ENCODE measurements at regions not wholly inside any gene's neighbourhood (a gene's known extent, or its start where the extent isn't known, plus 50 kb on each side); places are given as distances from the start of the nearest gene placed in this dataset.
A peak's percentile ranks its signal among the peaks of the same experiment; 100 is the strongest.

GRCh38 chr4:45778514-45778913, 345.3 kb downstream of the GABRG1 start:
- no peak for DNase-seq (ENCODE audit: low spot score)

GRCh38 chr4:45776146-45776545, 347.7 kb downstream of the GABRG1 start:
- DNase-seq (ENCODE audit: low spot score), result peak; percentile 15

DNA sequence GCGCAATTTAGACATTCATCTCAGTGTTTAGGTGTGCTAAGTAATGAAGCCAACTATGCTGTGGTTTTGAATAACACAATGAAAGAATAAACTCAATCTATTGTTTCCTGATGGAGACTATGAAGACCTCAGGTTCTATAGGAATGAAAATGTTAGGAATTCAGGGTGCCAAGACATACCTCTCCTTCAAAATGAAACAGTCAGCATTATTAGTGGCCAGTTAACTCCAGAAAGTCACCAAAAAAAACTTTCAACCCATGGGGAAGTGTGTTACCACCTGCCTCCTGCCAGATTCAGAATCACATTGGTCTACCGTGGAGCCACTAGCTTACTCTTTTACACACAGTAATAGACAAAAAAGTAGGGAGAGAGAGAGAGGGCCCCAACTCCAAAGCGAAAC, 352.9 kb downstream of the GABRG1 start:
- DNase-seq (ENCODE audit: low spot score), result no peak

- no peak for DNase-seq (ENCODE audit: low spot score)
Observed at GRCh38 chr4:45765521-45765920, 358.3 kb downstream of the GABRG1 start.

GRCh38 chr4:45751877-45752530, 371.9 kb downstream of the GABRG1 start:
- DNase-seq (ENCODE audit: low spot score), result no peak

GRCh38 chr4:45750721-45751120, 373.1 kb downstream of the GABRG1 start:
- no peak for DNase-seq (ENCODE audit: low spot score)

- no peak for DNase-seq (ENCODE audit: low spot score)
Observed at GRCh38 chr4:45745741-45746140, 378.1 kb downstream of the GABRG1 start.

DNA sequence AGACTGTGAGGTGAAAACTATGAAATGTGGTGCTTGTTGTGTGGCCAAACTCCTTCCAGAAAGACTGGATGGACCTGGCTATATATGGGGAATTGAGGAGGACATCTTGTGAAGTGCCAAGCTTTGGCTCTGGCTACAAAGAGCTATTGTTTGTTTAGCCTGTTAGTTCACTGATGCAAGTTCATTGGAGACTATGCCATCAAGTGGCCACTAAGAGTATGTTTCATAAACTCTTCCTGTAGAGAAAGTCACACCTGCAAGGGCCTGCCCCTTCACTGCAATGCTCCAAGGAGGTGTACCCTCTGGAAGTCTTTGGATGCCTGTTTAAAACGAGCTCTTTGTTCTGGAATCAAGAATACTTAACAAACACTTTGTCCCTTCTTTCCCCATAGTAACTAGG, 382.0 kb downstream of the GABRG1 start:
- DNase-seq (ENCODE audit: low spot score), result peak; percentile 23

- DNase-seq (ENCODE audit: low spot score), result no peak
Observed at GRCh38 chr4:45732161-45732560, 391.7 kb downstream of the GABRG1 start.

DNA sequence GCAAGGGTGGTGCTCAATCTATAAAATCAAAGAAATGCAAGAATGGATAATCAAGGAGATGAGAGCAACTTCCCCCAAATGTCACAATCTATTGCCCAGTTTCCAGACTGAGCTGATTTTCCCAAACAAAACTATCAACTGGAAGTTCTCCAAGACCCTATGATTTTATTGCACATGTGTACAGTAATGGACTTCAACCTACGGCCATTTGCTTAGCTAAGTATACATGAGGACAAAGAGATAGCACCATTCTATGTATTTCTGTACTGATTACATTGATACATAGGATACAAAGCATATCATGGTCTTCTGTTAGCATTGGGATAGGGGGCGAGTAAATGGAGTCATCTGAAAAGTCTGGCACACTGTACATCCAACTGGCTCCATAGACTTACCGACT, 407.8 kb downstream of the GABRG1 start:
- no peak for DNase-seq (ENCODE audit: low spot score)

DNA sequence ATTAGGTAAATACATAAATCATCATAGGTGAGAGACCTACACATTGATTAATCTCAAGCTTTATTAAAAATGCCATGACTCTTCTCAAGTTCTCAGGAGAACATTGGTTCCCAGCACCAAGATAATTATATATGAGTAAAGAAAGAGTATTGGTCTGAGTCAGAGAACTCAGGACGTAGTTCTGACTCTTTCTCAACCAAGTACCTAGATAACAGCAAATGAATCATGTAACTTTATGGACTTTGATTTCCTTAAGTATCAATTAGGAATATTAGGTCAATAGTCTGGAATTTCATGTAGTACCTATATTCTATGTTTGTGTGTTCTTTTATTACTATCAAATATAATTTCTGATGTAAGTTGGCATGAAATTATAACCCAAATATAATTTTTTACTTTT, 409.9 kb downstream of the GABRG1 start:
- DNase-seq (ENCODE audit: low spot score), result peak; percentile 4

GRCh38 chr4:45701621-45702020, 422.2 kb downstream of the GABRG1 start:
- DNase-seq (ENCODE audit: low spot score), result no peak

GRCh38 chr4:45693746-45694145, 430.1 kb downstream of the GABRG1 start:
- no peak for DNase-seq (ENCODE audit: low spot score)

GRCh38 chr4:45692131-45692735, 431.6 kb downstream of the GABRG1 start:
- peak; percentile 7 for DNase-seq (ENCODE audit: low spot score)

- no peak for DNase-seq (ENCODE audit: low spot score)
Observed at GRCh38 chr4:45688341-45688740, 435.5 kb downstream of the GABRG1 start.

DNA sequence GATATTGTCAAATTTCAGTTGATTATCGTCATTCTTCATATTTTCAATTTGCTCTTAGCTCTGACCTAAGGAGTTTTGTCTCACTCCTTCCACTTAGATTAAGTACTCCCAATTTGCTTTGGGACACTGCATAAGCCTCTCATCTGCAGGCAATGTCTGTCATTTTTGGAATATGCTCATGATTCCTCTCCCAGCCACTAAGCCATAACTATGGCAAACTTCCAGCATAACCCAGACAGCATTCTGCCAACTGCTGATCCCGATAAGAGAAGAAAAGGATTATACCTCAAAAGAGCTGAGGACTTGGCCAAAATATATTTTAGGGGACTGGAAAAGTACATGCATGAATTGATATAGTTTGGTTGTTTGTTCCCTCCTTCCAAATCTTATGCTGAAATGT, 444.4 kb downstream of the GABRG1 start:
- DNase-seq (ENCODE audit: low spot score), result no peak

DNA sequence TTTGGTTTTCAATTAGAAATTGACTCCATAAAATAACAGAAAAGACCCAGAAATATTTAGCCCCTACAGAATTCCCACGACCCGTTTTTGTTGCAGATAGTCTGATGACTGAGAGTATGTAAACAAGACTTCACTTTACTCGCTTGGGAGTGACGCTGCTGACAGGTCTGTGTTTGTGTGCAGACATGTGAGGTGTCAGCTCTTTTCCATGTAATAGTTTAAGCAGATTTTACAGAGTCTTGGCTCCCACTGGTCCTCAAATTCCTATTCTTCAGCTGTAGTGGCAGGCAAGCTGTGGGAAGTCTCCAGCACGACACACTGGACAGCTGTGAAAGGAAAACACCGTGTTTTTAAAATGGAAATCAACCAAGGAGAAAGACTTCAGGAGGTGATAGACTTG, 455.7 kb downstream of the GABRG1 start:
- no peak for DNase-seq (ENCODE audit: low spot score)

DNA sequence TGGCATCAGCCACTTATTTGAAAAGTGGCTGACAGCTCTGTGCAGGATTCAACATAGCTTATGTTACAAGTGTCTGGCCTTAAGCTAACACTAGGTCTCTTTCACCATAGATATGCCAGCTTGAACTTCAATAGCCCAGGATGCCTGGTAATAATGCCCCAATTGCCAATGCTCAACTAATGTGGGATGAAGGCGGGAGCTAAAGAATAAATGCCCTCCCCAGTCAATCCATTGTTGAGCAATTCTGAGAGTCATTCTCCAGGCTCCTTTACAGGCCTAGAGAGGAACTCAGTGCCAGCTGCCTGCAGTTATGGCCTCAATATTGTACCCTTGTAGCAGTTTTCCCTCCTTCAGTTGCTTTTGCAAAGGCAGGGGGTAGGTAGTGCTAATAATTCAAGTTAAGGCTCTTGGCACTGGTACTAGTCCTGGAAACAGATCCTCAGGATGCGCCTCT, 460.2 kb downstream of the GABRG1 start:
- no peak for DNase-seq (ENCODE audit: low spot score)

DNA sequence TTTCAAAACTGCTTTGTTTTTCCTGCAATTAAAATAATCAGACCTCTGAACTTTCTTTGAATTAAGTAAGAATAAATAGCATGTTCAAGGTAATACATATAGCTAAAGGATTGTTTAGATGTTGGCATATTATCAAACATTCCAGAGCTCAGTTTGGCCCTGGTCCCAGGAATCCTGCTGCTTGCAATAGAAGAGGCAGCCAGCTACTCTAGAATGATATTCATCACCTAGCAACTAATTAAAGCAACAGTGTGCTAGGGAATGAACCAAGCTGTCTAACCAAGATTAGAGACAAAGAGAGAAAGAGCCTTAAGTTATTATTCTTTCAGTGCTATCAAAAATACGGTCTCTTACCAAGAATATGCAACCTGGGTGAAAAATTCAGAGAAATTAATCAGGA, 460.9 kb downstream of the GABRG1 start:
- DNase-seq (ENCODE audit: low spot score), result peak; percentile 35

GRCh38 chr4:45661893-45662292, 462.0 kb downstream of the GABRG1 start:
- DNase-seq (ENCODE audit: low spot score), result no peak

DNA sequence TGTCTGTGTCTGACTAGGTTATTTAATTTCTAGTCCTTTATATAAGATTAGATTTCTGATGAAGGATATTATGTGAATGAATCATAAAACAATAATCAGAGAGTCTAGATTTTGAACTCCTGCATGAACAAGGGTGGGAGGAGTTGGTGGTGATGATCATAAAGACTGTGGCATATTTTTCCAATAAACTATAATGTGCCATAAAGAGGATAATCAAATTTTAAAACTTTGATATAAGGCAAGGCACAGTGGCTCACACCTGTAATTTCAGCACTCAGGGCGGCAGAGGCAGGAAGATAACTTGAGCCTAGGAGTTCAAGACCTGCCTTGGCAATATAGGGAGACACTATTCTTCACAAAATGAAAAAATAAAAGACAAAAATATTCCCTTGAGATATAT, 473.3 kb downstream of the GABRG1 start:
- DNase-seq (ENCODE audit: low spot score), result no peak

- no peak for DNase-seq (ENCODE audit: low spot score)
Observed at GRCh38 chr4:45648846-45649245, 475.0 kb downstream of the GABRG1 start.

- DNase-seq (ENCODE audit: low spot score), result no peak
Observed at GRCh38 chr4:45647823-45648222, 476.0 kb downstream of the GABRG1 start.

Data from RKO (cell line).